ENCODE measurements at regions not wholly inside any gene's neighbourhood (a gene's known extent, or its start where the extent isn't known, plus 50 kb on each side); places are given as distances from the start of the nearest gene placed in this dataset.

DNA sequence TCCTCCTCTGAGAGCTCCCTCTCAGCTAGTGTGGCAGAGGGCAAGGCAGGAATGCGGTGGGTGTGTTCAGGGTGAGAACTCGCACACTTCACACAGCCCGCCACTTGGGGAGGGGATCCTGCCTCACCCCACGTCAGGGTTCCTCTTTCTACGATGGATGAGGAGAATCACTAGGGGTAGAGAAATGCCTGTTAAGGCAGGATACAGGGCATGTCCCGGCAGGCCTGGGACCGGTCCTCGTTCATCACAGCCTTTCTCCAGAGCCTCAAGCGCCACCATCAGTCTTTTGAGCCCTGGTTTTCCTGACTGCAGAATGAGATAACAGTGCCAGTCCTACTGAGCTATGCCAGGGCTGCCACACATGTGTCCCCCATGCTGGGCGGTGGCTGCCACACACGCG, 546.7 kb upstream of the ADARB2 start:
- intact Hi-C loops (cut with micrococcal nuclease), result no loop called here

DNA sequence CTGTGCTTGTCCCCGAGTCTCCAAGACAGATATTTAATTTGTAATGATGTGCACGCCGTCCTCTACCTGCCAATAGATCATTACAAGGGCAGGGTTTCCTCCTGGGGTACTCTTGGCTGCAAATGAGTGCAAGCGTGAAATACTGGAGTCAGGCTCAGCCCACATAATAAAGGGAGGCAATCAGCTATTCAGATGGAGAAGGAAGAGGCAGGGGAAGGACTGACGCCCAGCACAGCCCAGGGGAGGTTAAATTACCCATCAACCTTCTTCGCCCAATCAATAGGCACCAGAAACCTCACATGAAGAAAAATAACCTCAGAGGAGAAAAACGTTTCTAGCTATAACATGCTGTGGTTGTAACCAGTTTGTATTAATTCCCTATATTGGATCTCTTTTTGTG, 544.9 kb upstream of the ADARB2 start:
- intact Hi-C loops (cut with micrococcal nuclease), result no loop called here

DNA sequence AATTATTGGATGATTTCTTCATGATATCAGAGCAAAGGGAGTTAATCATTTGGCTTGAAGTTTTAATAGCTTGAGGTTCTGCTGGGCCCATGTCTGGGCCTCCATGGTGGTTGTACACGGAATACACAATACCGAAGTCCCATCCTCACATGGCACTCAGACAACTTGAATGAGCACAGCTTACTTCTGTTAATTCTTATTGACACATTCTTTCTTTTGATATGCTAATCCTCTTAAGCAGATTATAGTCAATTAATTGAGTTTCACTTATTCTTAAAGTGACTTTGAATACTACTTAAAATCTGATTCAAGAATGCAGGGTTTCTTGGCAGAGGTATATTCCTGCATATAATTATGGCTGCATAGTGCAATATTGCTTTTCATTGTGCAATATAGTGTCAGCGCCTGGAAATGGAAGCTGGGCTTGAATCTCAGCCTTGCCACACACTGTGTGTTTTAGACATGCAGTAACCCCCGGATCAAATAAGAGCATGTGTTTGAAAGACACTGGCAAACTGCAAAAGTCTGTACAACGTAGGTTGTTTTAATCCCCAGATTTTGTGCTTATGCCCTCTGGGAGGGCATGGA, 543.5 kb upstream of the ADARB2 start:
- intact Hi-C loops (cut with micrococcal nuclease), result no loop called here

DNA sequence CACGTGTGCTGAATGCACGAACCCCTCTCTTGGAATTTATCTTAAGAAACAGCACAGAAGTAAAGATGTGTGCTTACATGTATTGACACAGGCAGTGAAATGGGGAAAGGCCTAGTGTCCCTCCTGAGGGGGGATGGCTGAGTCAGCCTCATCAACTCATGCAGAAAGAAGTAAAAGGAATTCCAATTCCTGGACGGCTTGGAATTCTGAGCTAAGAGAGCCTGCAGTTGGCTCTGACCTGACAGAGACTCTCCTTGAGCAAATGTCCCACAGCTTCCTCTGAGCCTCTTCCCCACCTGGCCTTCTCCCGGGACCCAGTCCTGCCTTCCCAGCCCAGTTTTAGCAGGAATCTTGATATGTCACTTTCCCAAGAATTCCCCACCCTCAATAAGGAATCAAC, 542.4 kb upstream of the ADARB2 start:
- intact Hi-C loops (cut with micrococcal nuclease), result no loop called here

DNA sequence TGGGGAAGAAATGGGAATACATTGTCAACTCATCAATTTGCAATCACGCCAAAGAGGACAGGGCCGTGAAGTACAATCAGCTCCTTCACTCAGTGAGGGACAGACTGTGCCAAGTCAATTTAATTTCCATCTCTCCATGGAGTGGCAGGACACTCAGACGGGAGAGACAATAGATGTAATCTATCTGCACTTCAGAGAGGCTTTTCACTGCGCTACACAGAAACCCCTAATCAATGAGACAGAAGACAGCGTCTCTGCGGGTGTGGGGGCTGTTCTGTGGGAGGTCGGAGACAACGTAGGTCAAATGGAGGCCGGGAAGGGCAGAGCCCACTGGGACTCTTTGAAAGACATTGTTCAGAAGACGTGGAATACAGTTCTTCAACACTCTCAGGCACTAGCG, 541.0 kb upstream of the ADARB2 start:
- intact Hi-C loops (cut with micrococcal nuclease), result no loop called here

DNA sequence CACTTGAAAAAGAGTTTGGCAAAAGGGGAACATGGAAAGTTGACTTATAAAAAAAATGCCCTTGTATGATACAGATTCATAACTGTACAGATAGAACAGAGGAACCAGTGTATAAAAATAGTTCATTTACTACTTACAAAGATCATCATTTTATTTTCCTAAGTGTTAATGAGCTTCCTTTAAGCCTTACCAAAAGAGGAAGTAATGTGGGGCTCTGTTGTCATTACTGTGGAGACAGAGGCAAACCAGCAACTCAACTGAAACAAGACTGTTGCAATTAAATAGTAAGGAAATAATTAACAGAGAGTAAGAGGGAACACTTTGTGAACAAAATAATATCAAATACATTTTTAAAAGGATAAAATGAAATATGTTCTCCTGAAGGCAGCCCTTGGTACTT, 526.2 kb upstream of the ADARB2 start:
- intact Hi-C loops (cut with micrococcal nuclease), result no loop called here

DNA sequence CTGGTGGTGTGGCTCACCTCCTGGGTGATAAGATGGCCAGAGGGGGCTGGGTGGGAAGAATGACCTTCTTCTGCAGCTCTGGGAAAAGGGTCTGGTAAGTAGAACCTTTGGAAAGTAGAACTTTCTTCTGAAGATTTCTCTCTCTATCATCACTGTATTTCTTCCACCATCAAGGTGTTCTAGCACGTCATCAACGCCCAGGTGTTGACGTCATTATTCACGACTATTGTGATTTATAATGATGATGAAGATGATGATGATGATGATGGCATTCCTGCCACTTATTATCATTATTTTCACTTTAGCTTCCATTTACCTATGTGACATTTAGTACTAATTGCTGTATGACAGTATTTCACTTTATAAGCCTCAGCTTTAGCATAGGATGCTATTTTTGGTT, 525.6 kb upstream of the ADARB2 start:
- intact Hi-C loops (cut with micrococcal nuclease), result no loop called here

DNA sequence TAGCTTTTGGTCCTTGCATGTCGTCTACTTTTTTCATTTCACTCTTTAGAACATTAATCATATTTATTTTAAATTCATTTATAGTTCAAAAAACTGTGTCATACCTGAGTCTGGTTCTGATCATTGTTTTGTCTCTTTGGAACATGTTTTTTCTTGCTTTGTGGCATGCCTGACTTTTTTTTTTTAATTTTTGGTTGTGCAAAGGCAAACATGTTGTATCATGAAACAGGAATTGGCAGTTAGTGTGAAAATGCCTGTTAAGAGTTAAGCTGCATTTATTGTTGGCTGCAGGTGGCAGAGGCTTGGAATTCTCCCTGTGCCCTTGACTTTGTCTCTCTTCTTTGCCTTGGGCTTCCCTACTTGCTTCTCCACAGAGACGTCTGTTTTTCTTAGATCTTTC, 525.0 kb upstream of the ADARB2 start:
- intact Hi-C loops (cut with micrococcal nuclease), result no loop called here

DNA sequence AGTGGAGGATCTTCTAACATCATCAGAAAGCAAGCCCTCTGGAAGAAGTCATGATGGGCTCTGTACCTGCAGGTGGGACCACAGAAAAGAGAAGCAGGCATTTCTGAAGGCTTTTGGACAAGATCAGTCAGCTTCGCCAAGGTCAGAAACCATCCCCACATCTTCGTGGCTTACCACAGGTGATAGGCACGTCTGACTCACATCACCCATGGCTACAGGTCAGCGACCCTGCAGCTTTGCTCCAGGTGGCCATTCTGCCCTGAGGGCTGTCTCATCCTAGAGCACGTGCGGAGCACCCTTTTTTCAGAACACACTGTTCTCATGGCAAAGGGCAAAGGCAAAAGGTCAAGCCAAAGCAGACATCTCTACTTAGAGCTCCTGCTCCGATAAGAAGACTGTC, 518.9 kb upstream of the ADARB2 start:
- intact Hi-C loops (cut with micrococcal nuclease), result no loop called here

DNA sequence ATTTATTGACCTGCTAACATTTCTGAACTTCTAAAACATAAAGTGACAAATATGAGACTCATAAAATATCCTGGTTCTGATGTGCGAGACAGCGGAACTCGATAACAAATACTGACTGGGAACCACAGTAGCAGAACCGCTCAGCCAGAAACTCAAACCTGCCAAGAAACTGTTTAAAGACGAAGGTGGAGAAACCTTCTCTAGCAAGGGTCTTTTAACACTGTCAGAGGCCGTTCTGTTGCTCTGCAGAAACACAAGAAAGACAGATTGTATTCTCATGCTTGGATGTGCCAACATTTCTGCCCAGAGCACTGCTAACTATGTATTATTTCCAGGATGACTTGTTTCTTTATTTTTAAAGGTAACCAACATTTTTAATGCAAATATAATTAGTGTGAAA, 514.8 kb upstream of the ADARB2 start:
- intact Hi-C loops (cut with micrococcal nuclease), result no loop called here

DNA sequence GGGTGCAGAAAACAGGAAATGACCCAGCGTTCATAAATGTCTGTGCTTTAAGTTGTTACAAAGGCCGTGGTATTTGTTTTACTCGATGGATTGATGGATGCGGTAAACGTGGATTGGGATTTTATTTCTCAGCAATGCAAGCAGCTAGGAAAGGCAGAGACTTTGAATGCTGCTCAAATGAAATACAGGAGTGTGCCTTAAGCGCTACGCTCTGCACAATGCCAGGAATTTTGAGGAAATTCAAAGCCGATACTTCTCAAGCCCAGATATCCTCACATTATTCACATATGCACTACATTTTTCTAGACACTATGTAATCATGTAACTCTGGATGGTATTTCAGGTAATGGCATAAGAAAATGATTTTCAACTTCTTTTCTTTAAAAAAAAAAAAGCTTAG, 514.3 kb upstream of the ADARB2 start:
- intact Hi-C loops (cut with micrococcal nuclease), result no loop called here

DNA sequence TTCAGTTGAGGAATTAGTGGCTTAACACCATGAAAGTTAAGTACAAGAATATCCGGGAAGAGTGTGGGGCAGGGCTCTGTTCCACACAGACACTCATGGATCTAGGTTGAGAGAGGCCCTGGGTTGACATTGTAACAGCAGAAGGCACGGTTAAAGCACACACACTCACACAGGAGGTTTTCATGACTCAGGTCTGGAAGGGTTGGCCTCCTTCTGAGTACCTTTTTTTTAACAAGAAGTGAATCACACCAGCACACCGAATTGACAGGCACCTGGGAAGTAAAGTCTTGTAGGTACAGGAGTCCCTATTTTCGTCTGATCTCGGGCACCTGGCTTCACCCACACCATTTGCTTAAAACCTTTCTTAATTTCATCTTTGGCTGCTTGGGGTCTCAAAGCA, 509.4 kb upstream of the ADARB2 start:
- intact Hi-C loops (cut with micrococcal nuclease), result no loop called here

DNA sequence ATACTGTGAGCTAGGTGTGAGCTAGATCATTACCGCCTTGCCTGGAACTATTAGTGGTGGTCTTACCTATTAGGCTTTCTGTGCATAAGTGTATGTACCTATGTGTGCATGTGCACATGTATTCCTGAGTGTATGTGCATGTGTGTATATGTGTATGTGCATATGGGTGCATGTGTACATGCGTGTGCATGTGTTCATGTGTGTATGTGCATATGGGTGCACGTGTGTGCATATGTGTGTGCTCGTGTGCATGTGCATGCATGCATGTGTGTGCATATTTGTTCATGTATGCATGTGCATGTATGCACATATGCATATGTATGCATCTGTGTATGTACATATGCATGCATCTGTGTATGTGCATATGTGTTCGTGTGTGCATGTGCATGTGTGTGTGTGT, 508.3 kb upstream of the ADARB2 start:
- intact Hi-C loops (cut with micrococcal nuclease), result no loop called here

DNA sequence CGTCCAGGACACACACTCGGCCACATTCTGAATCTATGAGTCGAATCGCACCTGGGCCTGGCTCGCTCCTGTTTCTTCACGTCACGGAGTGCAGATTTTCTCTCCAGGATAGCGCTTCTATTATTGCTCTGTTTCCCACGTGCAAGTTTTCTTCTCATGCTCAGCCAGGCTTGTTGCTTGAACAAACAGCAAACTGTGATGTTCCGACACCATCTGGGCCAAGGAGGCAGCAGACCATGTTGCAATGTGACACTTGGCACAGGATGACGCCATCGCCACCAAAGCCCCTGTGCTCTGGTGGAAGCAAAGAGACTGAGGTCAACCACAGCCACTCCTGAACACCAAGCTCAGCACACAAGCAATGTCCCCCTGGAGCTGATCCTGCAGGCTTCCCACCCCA, 507.1 kb upstream of the ADARB2 start:
- intact Hi-C loops (cut with micrococcal nuclease), result no loop called here

DNA sequence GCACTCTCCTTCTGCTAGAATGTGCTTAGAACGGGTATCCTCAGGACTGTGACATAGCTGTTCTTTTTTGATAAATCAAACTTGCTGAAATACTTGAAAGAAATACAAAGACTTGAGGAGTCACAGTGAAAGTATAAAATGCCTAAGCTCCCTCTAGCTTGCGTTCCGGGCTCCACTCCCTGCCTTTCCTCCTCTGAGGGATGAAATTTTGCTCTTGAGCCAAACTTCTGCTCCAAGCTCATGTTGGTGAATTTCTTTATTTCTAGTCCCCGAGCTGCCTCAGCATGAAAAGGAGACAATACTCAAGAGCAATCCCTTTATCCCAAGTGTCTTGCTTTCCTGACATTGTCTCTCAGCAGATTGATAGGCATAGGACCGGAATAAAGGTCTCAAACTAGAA, 499.6 kb upstream of the ADARB2 start:
- intact Hi-C loops (cut with micrococcal nuclease), result no loop called here

DNA sequence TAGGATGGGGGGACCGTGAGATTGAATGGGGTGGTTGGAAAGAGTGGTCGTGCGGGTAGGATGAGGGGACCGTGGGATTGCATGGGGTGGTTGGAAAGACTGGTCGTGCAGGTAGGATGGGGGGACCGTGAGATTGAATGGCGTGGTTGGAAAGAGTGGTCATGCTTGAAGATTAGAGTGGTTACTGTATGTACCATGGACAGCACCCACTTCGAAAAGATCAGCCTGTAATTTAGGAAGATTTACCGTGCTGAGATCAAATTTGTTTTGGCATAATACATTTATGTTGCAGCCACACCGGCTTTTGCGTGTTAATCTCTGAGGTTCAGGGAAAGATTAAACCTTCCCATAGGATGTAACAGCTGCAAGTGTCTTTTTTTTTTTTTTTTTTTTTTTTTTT, 495.2 kb upstream of the ADARB2 start:
- intact Hi-C loops (cut with micrococcal nuclease), result no loop called here

DNA sequence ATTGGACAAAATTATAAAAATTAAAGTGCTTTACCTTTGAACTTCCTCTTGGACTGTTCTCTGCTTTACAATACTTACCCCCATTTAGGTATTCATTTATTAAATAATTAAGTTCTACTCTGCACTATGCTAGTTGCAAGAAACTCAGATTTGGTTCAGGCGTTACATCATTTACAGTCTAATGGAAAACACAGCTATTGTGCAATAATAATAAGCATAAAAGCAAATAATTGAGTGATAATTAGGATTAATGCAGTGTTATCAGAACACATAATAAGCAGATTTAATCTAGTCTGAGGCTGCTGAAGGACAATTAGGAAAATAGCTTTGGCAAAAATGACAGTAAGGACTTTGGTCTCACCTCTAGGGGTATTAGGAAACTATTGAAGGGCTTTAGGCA, 493.2 kb upstream of the ADARB2 start:
- intact Hi-C loops (cut with micrococcal nuclease), result no loop called here

DNA sequence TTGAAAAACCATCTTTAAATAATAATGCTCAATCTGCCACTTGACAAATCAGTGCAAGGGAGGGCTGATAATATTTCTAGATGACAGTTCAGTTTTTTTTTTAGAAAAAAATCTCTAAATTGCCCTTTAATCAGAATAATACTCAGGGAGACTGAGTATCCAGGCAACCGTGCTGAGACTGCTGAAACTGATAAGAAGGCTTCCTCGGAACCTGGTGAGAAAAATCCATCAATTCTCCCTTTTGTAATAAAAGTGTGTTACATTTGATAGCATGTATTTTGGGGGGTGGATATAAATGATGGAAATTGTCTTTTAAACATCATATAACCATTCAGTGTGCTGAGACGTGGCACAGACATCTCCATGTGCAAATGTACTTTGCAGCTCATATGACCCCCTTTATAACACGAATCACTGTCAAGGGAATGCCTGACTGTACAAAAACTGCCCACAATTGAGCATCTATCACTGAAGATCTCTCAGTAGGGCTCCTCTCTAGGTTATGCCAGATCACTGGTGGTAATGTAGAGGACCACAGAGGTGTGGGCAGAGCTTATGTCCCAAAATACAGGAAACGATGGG, 491.1 kb upstream of the ADARB2 start:
- intact Hi-C loops (cut with micrococcal nuclease), result no loop called here

DNA sequence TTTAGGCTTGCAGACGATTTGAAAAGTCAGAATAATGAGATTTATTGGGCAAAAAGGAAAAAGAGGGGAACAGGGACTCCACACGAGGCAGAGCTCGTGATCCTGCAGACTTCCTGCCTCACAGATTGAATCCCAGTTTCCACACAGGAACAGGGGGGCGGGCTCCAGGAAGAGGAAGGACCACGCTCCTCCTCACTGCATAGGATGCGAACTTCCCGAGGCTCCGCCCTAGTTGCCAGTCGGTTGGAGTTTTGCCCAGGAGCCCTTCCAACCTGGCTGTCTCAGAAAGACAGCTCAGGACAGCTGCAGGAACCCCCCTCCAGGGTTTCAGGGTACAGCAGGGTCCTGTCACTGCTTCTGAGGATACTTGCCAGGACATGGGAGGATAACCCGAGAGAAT, 488.3 kb upstream of the ADARB2 start:
- intact Hi-C loops (cut with micrococcal nuclease), result no loop called here

DNA sequence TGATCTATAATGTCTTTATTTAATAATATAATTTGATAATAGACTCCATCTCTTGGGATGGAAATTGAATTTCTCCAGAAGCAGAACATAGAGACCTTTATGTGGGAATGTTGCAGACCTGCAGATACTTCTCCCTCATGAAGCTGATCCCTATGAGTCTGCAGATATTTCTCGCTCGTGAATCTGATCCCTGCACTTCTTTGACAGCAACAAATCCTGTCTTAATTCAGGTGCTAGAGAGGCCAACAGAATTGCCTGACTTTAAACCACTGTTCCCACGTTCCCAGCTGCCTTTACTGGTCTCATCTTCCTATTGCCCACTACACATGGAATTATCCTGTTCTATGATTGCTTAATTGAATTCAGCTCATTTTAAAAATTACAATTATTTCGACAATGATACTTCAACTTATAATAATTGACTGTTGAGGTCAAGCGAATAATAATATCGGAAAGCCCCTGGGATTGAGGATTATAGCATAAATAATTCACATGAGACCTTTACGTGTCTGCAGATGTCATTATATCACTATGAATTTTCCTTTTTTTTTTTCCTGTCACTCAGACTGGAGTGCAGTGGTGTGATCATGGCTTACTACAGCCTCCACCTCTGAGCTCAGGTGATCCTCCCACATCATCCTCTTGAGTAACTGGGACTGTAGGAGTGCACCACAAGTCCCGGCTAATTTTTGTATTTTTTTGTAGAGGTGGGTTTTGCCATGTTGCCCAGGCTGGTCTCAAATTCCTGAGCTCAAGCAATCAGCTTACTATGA, 486.4 kb upstream of the ADARB2 start:
- intact Hi-C loops (cut with micrococcal nuclease), result no loop called here

DNA sequence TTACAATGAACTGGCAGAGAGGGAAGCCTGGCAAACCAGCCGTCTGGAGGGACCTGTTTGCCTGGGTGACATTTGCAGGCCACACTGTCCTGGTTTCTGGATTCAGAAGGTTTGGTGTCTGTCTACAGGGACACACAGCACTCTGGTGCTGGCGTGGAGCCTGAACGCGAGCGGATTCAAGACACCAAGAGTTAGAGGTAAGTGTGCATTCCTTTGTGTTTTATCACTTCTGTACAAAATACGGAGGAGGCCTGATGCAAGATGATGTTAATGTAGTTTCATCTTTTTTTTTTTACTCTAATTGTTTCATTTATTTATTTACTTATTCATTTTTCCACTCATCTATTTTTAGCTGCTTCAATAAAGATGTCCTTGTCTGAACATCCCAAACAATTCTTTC, 485.3 kb upstream of the ADARB2 start:
- intact Hi-C loops (cut with micrococcal nuclease), result no loop called here

DNA sequence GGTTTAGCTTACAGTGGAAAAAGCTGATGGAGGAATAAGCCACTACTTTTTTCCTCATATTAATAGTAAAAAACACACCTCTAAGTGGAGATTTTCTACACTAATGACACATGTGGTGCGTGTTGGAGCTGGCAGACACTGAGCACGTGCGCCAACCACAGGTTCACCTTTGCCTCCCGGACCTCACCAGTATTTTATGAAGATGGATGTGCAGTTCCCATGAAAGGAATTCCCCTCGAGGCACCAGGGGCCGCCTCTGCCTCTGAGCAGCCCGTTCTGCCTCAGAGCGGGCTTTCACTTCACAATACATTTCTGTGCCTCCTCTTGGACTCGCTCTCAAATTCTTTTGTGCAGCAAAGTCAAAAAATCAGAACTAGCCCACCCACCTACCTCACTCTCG, 477.5 kb upstream of the ADARB2 start:
- intact Hi-C loops (cut with micrococcal nuclease), result no loop called here

DNA sequence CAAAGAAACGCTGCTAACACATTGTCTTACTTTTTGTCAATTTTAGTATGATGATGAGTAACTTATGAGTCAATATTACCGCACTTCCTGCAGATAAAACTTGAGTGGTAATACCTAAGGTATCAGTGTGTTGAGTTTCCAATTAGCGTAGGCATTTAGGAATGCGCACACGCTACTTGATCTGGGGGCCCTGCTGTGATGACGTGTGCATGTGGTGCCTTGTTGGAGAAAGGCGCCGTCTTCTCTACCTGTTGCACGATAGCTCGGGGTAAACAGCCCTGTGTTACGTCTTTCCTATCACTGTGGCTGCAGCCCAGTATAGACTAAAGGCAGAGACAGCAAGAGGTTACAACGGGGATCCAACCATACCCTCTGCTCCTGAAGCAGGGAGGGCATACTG, 476.8 kb upstream of the ADARB2 start:
- intact Hi-C loops (cut with micrococcal nuclease), result no loop called here

All from T-helper 1 cell treated with Interleukin-12 subunit alpha and Interleukin-12 subunit beta and Interleukin-4 antibody, amounts not matched to agents 30 ng/mL and 1 ng/mL, for 36 hours (primary cell).